ENCODE measurements at regions not wholly inside any gene's neighbourhood (a gene's known extent, or its start where the extent isn't known, plus 50 kb on each side); places are given as distances from the start of the nearest gene placed in this dataset.

GRCh38 chr2:146587291-146587713 is 1257.5 kb upstream of the ACVR2A start:
- no peak for TF ChIP-seq ZNF518A (tag by site-specific recombination; conservative IDR thresholded peaks at IDR 0.05; ENCODE audit: low read depth)
- TF ChIP-seq FEZF1 (tag by site-specific recombination; IDR thresholded peaks at IDR 0.05) = no peak
- TF ChIP-seq ZSCAN5A (tag by site-specific recombination; IDR thresholded peaks at IDR 0.05) = no peak
- TF ChIP-seq ZNF112 (tag by site-specific recombination; IDR thresholded peaks at IDR 0.05) = no peak
- TF ChIP-seq ZNF311 (tag by site-specific recombination; IDR thresholded peaks at IDR 0.05; ENCODE audit: borderline replicate concordance) = no peak
- TF ChIP-seq SP7 (tag by site-specific recombination; IDR thresholded peaks at IDR 0.05) = no peak
- no peaks in the 10 kb centered on the region for H3K4me1 ChIP-seq (ENCODE audit: control insufficient read depth, insufficient read depth, low read length)
- H3K4me3 ChIP-seq (ENCODE audit: low read depth, low read length) = no peak overlapping the region
- no peaks in the 10 kb centered on the region for H3K9me3 ChIP-seq (ENCODE audit: control insufficient read depth, insufficient read depth, low read depth, low read length)
- POLR2A ChIA-PET = no interaction called here
- no peaks in the 10 kb centered on the region for H3K36me3 ChIP-seq (ENCODE audit: control insufficient read depth in 2 of 2, insufficient read depth in 1 of 2, low read length in 2 of 2)
- H3K27ac ChIP-seq (ENCODE audit: extremely low read depth, low read depth, low read length) = no peak overlapping the region
- CTCF ChIA-PET = no interaction called here

DNA sequence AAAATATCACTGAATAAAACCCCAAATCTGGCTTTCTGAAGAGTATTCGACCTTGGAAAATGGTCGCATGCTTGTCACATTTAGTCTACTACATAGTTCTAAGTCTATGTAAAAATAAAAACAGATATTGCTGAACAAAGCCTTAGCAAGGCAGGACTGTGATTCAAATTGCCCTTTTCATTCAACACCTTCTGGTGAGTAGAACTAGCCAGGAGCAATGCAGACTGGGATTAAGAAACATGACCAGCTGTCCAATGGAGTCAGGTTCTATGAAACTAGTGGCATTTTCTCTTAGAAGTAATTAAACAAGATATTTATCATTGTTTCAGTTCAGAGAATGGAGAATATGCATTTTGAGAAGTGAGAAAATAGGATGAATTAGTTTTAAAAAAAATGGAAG is 1260.5 kb upstream of the ACVR2A start:
- Histone ChIP-seq H3K36me3 (ENCODE audit: control insufficient read depth in 2 of 2, insufficient read depth in 1 of 2, low read length in 2 of 2) (no peaks in the 10 kb centered on the region), H3K27ac (ENCODE audit: extremely low read depth, low read depth, low read length) (no peak overlapping the region), H3K4me1 (ENCODE audit: control insufficient read depth, insufficient read depth, low read length) (no peaks in the 10 kb centered on the region), H3K9me3 (ENCODE audit: control insufficient read depth, insufficient read depth, low read depth, low read length) (no peaks in the 10 kb centered on the region), H3K4me3 (ENCODE audit: low read depth, low read length) (no peak overlapping the region)
- TF ChIP-seq OVOL3 (tag by site-specific recombination; IDR thresholded peaks at IDR 0.05) (no peak), GLI4 (tag by site-specific recombination; IDR thresholded peaks at IDR 0.05) (no peak), KLF10 (tag by site-specific recombination; IDR thresholded peaks at IDR 0.05) (no peak), ZNF214 (tag by site-specific recombination; IDR thresholded peaks at IDR 0.05; ENCODE audit: borderline replicate concordance) (no peak)
- ChIA-PET POLR2A (no interaction called here), CTCF (no interaction called here)

DNA sequence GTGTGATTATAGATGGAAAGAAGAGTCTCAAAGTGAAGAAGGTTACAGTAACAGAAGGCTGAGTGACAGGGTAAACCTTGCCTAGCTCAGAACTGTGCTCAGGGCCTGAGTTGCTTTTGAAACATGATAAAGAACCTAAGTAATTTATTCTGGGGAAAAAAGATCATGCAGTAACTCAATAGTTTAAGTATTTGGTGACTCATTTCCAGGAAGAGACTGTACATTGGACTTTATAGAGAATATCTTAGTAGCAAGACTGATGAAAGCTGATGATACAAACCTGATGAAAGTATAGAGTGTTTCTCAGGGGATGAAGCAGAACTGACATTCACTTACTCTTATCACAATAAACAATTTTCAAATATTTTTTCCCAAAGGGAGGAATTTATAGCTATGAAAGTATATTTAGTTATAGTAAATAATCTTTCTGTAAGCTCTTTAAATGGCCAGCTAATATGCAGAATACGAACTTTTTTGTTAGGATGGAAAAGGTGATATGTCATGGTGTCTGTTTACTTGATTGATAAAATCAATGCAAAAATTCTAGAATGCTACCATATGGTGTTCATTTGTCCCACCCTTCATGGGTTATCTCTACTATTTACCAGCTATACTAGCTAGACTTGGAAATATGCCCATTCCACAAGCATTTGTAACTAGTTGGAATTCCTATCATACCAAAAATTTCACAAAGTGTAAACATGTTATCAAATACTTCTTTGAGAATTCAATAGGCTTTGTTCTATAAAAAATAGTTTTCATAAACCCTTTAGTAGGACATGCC is 1265.5 kb upstream of the ACVR2A start:
- H3K4me3 ChIP-seq (ENCODE audit: low read depth, low read length) = no peak overlapping the region
- no peaks in the 10 kb centered on the region for H3K36me3 ChIP-seq (ENCODE audit: control insufficient read depth in 2 of 2, insufficient read depth in 1 of 2, low read length in 2 of 2)
- H3K9me3 ChIP-seq (ENCODE audit: control insufficient read depth, insufficient read depth, low read depth, low read length) = no peaks in the 10 kb centered on the region
- no peaks in the 10 kb centered on the region; the same call in 1 of the 2 replicates for H3K4me1 ChIP-seq (ENCODE audit: control insufficient read depth, insufficient read depth, low read length)
- ChIA-PET CTCF (interaction anchor here (0.7 kb wide), 1 partner anchor 654 kb away, joined by 3 read pairs; no protein-coding TSS in a partner anchor), POLR2A (no interaction called here)
- H3K27ac ChIP-seq (ENCODE audit: extremely low read depth, low read depth, low read length) = no peak overlapping the region
- no peak for TF ChIP-seq ZNF624 (tag by site-specific recombination; IDR thresholded peaks at IDR 0.05)
- TF ChIP-seq SALL2 (tag by site-specific recombination; IDR thresholded peaks at IDR 0.05; ENCODE audit: borderline replicate concordance) = no peak
- TF ChIP-seq ZNF837 (tag by site-specific recombination; IDR thresholded peaks at IDR 0.05) = no peak
- TF ChIP-seq ZNF544 (tag by site-specific recombination; IDR thresholded peaks at IDR 0.05) = no peak
- no peak for TF ChIP-seq ZNF239 (tag by site-specific recombination; IDR thresholded peaks at IDR 0.05)
- TF ChIP-seq ZNF610 (tag by site-specific recombination; IDR thresholded peaks at IDR 0.05; ENCODE audit: borderline replicate concordance) = no peak
- TF ChIP-seq PRDM4 (tag by site-specific recombination; IDR thresholded peaks at IDR 0.05) = no peak
- no peak for TF ChIP-seq SP2 (tag by site-specific recombination; IDR thresholded peaks at IDR 0.05)
- no peak for TF ChIP-seq ZNF112 (tag by site-specific recombination; IDR thresholded peaks at IDR 0.05)
- no peak for TF ChIP-seq ZNF148 (tag by site-specific recombination; IDR thresholded peaks at IDR 0.05; ENCODE audit: borderline replicate concordance)

All from HEK293 (cell line).